ENCODE measurements at regions not wholly inside any gene's neighbourhood (a gene's known extent, or its start where the extent isn't known, plus 50 kb on each side); places are given as distances from the start of the nearest gene placed in this dataset.

DNA sequence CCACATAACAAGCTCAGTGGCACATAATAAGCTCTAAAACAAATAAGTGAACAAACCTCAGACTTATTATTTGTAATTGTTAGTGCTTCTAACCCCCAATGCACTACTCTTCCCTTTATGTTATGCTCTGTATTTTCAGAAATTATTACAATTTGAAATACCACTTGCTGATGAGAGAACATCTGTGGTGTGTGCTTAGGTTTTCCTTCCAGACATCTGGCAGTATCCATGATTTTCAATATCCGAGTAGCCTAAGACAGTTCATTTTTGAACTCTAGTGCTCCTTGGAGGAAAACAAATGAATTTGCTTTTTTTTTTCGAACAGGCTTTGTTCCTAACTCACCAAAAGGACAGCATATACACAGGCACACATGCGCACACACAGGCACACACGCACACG, 278.7 kb upstream of the CLNK start:
- POLR2A ChIA-PET, result no interaction called here
- Histone ChIP-seq H2AFZ (ENCODE audit: low read depth, low read length, poor library complexity, severe bottlenecking) (no peak overlapping the region), H4K20me1 (ENCODE audit: insufficient read depth) (no peaks in the 10 kb centered on the region), H3K9ac (ENCODE audit: low read length) (no peak overlapping the region), H3K4me3 (replicated peaks in 1 of 2; ENCODE audit: low read depth in 1 of 2, low read length in 2 of 2) (no peak overlapping the region), H3K4me1 (ENCODE audit: control insufficient read depth in 1 of 2, insufficient read depth in 2 of 2, low read length in 2 of 2) (no peaks in the 10 kb centered on the region), H3K79me2 (ENCODE audit: insufficient read depth, low read length) (no peaks in the 10 kb centered on the region), H3K27ac (ENCODE audit: low read depth, low read length) (no peak overlapping the region), H3K4me2 (ENCODE audit: low read length) (no peak overlapping the region), H3K27me3 (ENCODE audit: insufficient read depth, low read length) (no peaks in the 10 kb centered on the region), H3K36me3 (ENCODE audit: control insufficient read depth in 1 of 2, insufficient read depth in 2 of 2, low read length in 2 of 2) (no peaks in the 10 kb centered on the region), H3K9me3 (ENCODE audit: control insufficient read depth in 1 of 2, insufficient read depth in 1 of 2, low read depth in 1 of 2, low read length in 2 of 2) (no peaks in the 10 kb centered on the region), H3K9me2 (ENCODE audit: insufficient read depth) (no peaks in the 10 kb centered on the region)
- DNase-seq (ENCODE audit: low read depth, low spot score) (no peak), ATAC-seq (no peak)
- no peak for TF ChIP-seq ZNF274 (IDR thresholded peaks at IDR 0.05; ENCODE audit: low read depth, low read length)
- TF ChIP-seq FOSL1 (IDR thresholded peaks at IDR 0.05; ENCODE audit: low read depth), result no peak
- no peak for TF ChIP-seq SRF (IDR thresholded peaks at IDR 0.05; ENCODE audit: low read depth)
- intact Hi-C loops (cut with micrococcal nuclease), result no loop called here
- CTCF ChIA-PET, result no interaction called here
- RAD21 ChIA-PET (ENCODE audit: low non-redundant PET in 1 of 2, low total read pairs in 2 of 2, uncharacterized antibody in 2 of 2, unreplicated experiment in 2 of 2), result no interaction called here
- no TSS peak for BruUV-seq (replicated peaks)

DNA sequence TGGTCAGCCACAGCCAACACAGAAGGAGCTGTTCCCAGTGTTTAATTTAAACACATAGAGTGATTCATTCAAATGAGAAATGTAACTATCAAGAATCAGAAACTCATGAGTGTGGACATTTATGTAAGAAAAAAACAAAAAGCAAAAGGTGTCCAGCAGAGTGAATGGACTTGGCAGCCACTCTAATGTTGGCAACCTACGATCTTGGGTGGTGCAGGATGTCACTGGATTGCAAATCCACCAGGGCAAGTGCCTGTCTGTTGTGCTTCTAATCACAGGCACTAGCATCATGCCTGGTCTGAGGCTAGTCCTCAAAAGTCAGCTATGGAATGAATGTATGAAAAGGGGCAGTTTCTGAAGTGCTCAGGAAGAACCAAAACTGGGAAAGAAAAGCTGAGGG, 277.7 kb upstream of the CLNK start:
- BruUV-seq (replicated peaks), result no TSS peak
- no peaks in the 10 kb centered on the region for H3K27me3 ChIP-seq (ENCODE audit: insufficient read depth, low read length)
- CTCF ChIA-PET, result no interaction called here
- H3K27ac ChIP-seq (ENCODE audit: low read depth, low read length), result no peak overlapping the region
- intact Hi-C loops (cut with micrococcal nuclease), result no loop called here
- no peaks in the 10 kb centered on the region for H4K20me1 ChIP-seq (ENCODE audit: insufficient read depth)
- H3K4me1 ChIP-seq (ENCODE audit: control insufficient read depth in 1 of 2, insufficient read depth in 2 of 2, low read length in 2 of 2), result no peaks in the 10 kb centered on the region
- TF ChIP-seq, protein P1, sequence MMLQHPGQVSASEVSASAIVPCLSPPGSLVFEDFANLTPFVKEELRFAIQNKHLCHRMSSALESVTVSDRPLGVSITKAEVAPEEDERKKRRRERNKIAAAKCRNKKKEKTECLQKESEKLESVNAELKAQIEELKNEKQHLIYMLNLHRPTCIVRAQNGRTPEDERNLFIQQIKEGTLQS (IDR thresholded peaks at IDR 0.05), result no peak
- TF ChIP-seq SP1 (IDR thresholded peaks at IDR 0.05; ENCODE audit: low read depth) (no peak), SIN3A (IDR thresholded peaks at IDR 0.05; ENCODE audit: low read depth) (no peak)
- RAD21 ChIA-PET (ENCODE audit: low non-redundant PET in 1 of 2, low total read pairs in 2 of 2, uncharacterized antibody in 2 of 2, unreplicated experiment in 2 of 2), result no interaction called here
- no peak for ATAC-seq
- H3K9me3 ChIP-seq (ENCODE audit: control insufficient read depth in 1 of 2, insufficient read depth in 1 of 2, low read depth in 1 of 2, low read length in 2 of 2), result no peaks in the 10 kb centered on the region
- no peak overlapping the region for H2AFZ ChIP-seq (ENCODE audit: low read depth, low read length, poor library complexity, severe bottlenecking)
- POLR2A ChIA-PET, result interaction anchor here (0.7 kb wide), 1 partner anchor 46 kb away, joined by 3 read pairs; no protein-coding TSS in a partner anchor
- no peak overlapping the region for H3K4me2 ChIP-seq (ENCODE audit: low read length)
- no peak for DNase-seq (ENCODE audit: low read depth, low spot score)
- no peak overlapping the region for H3K9ac ChIP-seq (ENCODE audit: low read length)
- H3K79me2 ChIP-seq (ENCODE audit: insufficient read depth, low read length), result no peaks in the 10 kb centered on the region
- H3K36me3 ChIP-seq (ENCODE audit: control insufficient read depth in 1 of 2, insufficient read depth in 2 of 2, low read length in 2 of 2), result no peaks in the 10 kb centered on the region
- H3K9me2 ChIP-seq (ENCODE audit: insufficient read depth), result no peaks in the 10 kb centered on the region
- H3K4me3 ChIP-seq (replicated peaks in 1 of 2; ENCODE audit: low read depth in 1 of 2, low read length in 2 of 2), result no peak overlapping the region
